B cell (primary cell): ENCODE measurements at regions not wholly inside any gene's neighbourhood (a gene's known extent, or its start where the extent isn't known, plus 50 kb on each side); places are given as distances from the start of the nearest gene placed in this dataset.

Experiments used
- ATAC-seq: fragments of 200-7000 bp; cut with Tn5 transposase; one replicate; pipeline ENCODE4 v1.10.0; 2021; ENCODE audit warnings: low read depth, mild to moderate bottlenecking, moderate number of reproducible peaks, moderate library complexity
- CTCF ChIA-PET: fragments of 350-600 bp; sonication (Branson Sonifier 250); formaldehyde crosslinking; loops from one replicate; lab custom pipeline; 2021; ENCODE audit warnings: antibody characterized with exemption, inconsistent platforms; lab: Charles Lee
- POLR2A ChIA-PET: fragments of 350-600 bp; sonication (Branson Sonifier 250); formaldehyde crosslinking; loops from one replicate; lab custom pipeline; 2021; ENCODE audit warnings: antibody characterized with exemption; lab: Charles Lee
- DNase-seq: peaks from one replicate; pipeline ENCODE4 v3.0.0; 2013
- H2AFZ ChIP-seq: 2 replicates; pipeline ENCODE4 v1.6.1; 2012; ENCODE audit warnings: mild to moderate bottlenecking, low read depth, low read length; ENCODE audit not compliant: insufficient read depth, poor library complexity, severe bottlenecking
- H3K27ac ChIP-seq, 2 donors: 1 replicate in 1 of 2; 2 replicates in 1 of 2; pipeline ENCODE4 v1.5.1; 2012 to 2013; ENCODE audit warnings: low read length in 2 of 2, mild to moderate bottlenecking in 2 of 2, moderate library complexity in 1 of 2
- H3K27me3 ChIP-seq, 4 experiments: fragments of 200-600 bp in 1 of 4; sonication (generic) in 1 of 4; replicated peaks in 1 of 4; 1 replicate in 2 of 4; 2 replicates in 2 of 4; pipeline versions ENCODE4 v1.6.1 to v1.7.0; 2013 to 2016; ENCODE audit warnings: low read length in 3 of 4, mild to moderate bottlenecking in 2 of 4, mixed read lengths in 1 of 4, moderate library complexity in 1 of 4; ENCODE audit not compliant: insufficient read depth in 4 of 4, control insufficient read depth in 3 of 4; ENCODE audit errors: control extremely low read depth in 1 of 4
- H3K36me3 ChIP-seq, 2 experiments: replicated peaks in 1 of 2; 1 replicate in 1 of 2; 2 replicates in 1 of 2; pipeline versions ENCODE4 v1.6.1 to v1.7.1; 2013; ENCODE audit warnings: low read length in 1 of 2; ENCODE audit not compliant: insufficient read depth in 2 of 2, control insufficient read depth in 1 of 2; ENCODE audit errors: control extremely low read depth in 1 of 2, extremely low read depth in 1 of 2
- H3K4me1 ChIP-seq, 2 donors: fragments of 200-600 bp in 1 of 2; sonication (generic) in 1 of 2; 1 replicate in 1 of 2; 2 replicates in 1 of 2; pipeline versions ENCODE4 v1.5.1 to v1.6.1; 2013 to 2017; ENCODE audit warnings: low read length in 2 of 2; ENCODE audit not compliant: control insufficient read depth in 2 of 2, insufficient read depth in 2 of 2
- H3K4me2 ChIP-seq: replicated peaks from 2 replicates; pipeline ENCODE3; 2012; ENCODE audit warnings: mild to moderate bottlenecking, low read depth, low read length; ENCODE audit not compliant: poor library complexity, severe bottlenecking
- H3K4me3 ChIP-seq, 5 experiments: fragments of 200-600 bp in 1 of 5; sonication (generic) in 1 of 5; 1 replicate in 3 of 5; 2 replicates in 2 of 5; pipeline versions ENCODE4 v1.5.1 to v1.7.0; 2011 to 2016; ENCODE audit warnings: low read length in 4 of 5, mild to moderate bottlenecking in 4 of 5, low read depth in 2 of 5, control low read depth in 1 of 5, moderate library complexity in 1 of 5; ENCODE audit not compliant: insufficient read depth in 1 of 5; ENCODE audit errors: control extremely low read depth in 1 of 5, extremely low read depth in 1 of 5
- H3K79me2 ChIP-seq: fragments of 200-600 bp; sonication (generic); one replicate; pipeline ENCODE4 v1.6.0; 2016; ENCODE audit warnings: low read length; ENCODE audit not compliant: control insufficient read depth, insufficient read depth
- H3K9ac ChIP-seq: fragments of 200-600 bp; sonication (generic); 2 replicates; pipeline ENCODE4 v1.6.1; 2017; ENCODE audit warnings: mild to moderate bottlenecking, low read length, moderate library complexity
- H3K9me3 ChIP-seq, 3 donors: one replicate each; pipeline versions ENCODE4 v1.6.1 to v1.7.1; 2013; ENCODE audit warnings: low read length in 2 of 3; ENCODE audit not compliant: control insufficient read depth in 2 of 3, insufficient read depth in 1 of 3; ENCODE audit errors: control extremely low read depth in 1 of 3
- H4K20me1 ChIP-seq: 2 replicates; pipeline ENCODE4 v1.6.0; 2012; ENCODE audit warnings: mild to moderate bottlenecking, low read length; ENCODE audit not compliant: insufficient read depth, control insufficient read depth, poor library complexity, severe bottlenecking
- H3K27ac Mint-ChIP-seq: one replicate; pipeline ENCODE4 v1.8.0; 2021; ENCODE audit warnings: mixed read lengths
- H3K27me3 Mint-ChIP-seq: one replicate; pipeline ENCODE4 v1.8.0; 2021; ENCODE audit warnings: mixed read lengths
- H3K4me1 Mint-ChIP-seq: one replicate; pipeline ENCODE4 v1.8.0; 2021; ENCODE audit warnings: mixed read lengths
- H3K4me3 Mint-ChIP-seq: one replicate; pipeline ENCODE4 v1.8.0; 2021; ENCODE audit warnings: mixed read lengths
- H3K9me3 Mint-ChIP-seq: one replicate; pipeline ENCODE4 v1.8.0; 2022; ENCODE audit warnings: mixed read lengths; ENCODE audit not compliant: insufficient read depth
- EZH2 ChIP-seq: IDR thresholded peaks from 2 replicates; pipeline ENCODE4 v1.6.1; 2012; ENCODE audit warnings: borderline replicate concordance, low read depth, mild to moderate bottlenecking, moderate library complexity, low read length; ENCODE audit not compliant: insufficient read depth, poor library complexity, severe bottlenecking
- WGBS: methylation state at CpG from one replicate; pipeline ENCODE4 v1.1.5; 2013; ENCODE audit warnings: missing lambda C conversion rate; ENCODE audit not compliant: insufficient coverage; 5-methylcytosine and 5-hydroxymethylcytosine counted together
- intact Hi-C: fragments of 100-400 bp; cut with micrococcal nuclease; formaldehyde crosslinking; loops from one replicate; pipeline ENCODE4 v1.10.0; 2022
- TF ChIP-seq, protein P1 (sequence below): fragments of 200-600 bp; IDR thresholded peaks from one replicate; pipeline ENCODE4 v1.8.0; 2022; ENCODE audit warnings: antibody characterized with exemption, mild to moderate bottlenecking

DNA sequence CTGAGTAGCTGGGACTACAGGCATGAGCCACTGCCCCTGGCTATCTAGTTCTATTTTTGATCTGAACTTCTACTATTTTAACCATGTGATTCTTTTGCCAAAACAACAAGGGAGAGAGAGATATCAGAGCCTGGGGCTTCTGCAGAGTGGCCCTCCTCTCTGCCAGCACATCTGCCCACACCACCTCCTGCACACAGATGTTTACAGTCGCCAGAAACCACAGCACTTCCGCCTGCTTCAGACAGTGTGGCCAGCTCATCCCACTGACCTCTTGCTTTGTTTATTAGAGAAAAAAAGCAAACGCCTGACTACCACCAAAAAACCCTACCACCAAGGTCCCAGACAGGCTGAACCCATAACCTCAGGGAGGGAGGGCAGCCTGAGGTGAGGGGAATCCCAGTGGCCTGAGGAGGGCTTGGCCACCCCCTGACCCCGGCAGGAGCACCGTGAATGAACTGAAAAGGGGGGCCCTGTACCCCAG lies 85.9 kb upstream of the ABHD2 start:
- CTCF ChIA-PET, result no interaction called here
- no peak for TF ChIP-seq EZH2
- TF ChIP-seq, protein P1, sequence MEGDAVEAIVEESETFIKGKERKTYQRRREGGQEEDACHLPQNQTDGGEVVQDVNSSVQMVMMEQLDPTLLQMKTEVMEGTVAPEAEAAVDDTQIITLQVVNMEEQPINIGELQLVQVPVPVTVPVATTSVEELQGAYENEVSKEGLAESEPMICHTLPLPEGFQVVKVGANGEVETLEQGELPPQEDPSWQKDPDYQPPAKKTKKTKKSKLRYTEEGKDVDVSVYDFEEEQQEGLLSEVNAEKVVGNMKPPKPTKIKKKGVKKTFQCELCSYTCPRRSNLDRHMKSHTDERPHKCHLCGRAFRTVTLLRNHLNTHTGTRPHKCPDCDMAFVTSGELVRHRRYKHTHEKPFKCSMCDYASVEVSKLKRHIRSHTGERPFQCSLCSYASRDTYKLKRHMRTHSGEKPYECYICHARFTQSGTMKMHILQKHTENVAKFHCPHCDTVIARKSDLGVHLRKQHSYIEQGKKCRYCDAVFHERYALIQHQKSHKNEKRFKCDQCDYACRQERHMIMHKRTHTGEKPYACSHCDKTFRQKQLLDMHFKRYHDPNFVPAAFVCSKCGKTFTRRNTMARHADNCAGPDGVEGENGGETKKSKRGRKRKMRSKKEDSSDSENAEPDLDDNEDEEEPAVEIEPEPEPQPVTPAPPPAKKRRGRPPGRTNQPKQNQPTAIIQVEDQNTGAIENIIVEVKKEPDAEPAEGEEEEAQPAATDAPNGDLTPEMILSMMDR, result no peak
- no peak for DNase-seq
- no peaks in the 10 kb centered on the region for H3K9me3 ChIP-seq
- peaks cover 0 to 7% (median 0%) of the 10 kb centered on the region in 4 experiments for H3K27me3 ChIP-seq
- Mint-ChIP-seq H3K4me1 (peaks cover 4% of the 10 kb centered on the region), H3K27me3 (peaks cover 38% of the 10 kb centered on the region), H3K4me3 (no peak overlapping the region), H3K27ac (no peak overlapping the region), H3K9me3 (no peaks in the 10 kb centered on the region)
- no peak overlapping the region for H2AFZ ChIP-seq
- H3K4me1 ChIP-seq, result no peaks in the 10 kb centered on the region
- no peak for ATAC-seq
- H3K79me2 ChIP-seq, result no peaks in the 10 kb centered on the region
- no peak overlapping the region for H3K9ac ChIP-seq
- no peaks in the 10 kb centered on the region for H3K36me3 ChIP-seq
- no peak overlapping the region for H3K4me2 ChIP-seq
- no peaks in the 10 kb centered on the region for H4K20me1 ChIP-seq
- intact Hi-C loops, result no loop called here
- no peak overlapping the region for H3K27ac ChIP-seq
- WGBS, result 16% methylated on average over 4 of the region's 5 CpGs
- no peak overlapping the region for H3K4me3 ChIP-seq
- POLR2A ChIA-PET, result no interaction called here

DNA sequence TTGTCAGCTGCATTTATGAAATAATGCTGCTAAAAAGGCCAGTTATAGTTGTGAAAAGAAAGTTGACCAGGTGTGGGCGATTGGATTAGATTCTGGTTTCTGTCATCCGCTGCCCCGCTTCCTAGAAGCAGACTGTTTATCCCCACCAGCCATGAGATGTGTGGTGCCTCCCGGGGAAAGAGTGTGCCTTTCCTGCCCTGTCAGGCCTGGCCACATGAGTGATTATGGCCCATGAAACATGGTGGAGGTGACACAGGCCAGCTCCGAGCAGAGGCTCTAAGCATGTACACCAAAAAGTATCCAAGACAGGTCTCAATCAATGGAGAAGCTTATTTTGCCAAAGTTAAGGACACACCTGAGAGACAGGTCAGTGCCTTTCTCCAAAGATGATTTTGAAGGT lies 85.4 kb upstream of the ABHD2 start:
- no peaks in the 10 kb centered on the region for H4K20me1 ChIP-seq
- peaks cover 0 to 3% (median 0%) of the 10 kb centered on the region in 4 experiments for H3K27me3 ChIP-seq
- ChIA-PET POLR2A (no interaction called here), CTCF (interaction anchor here (0.6 kb wide), 1 partner anchor 1695 kb away, joined by 4 read pairs; no protein-coding TSS in a partner anchor)
- ATAC-seq (no peak), DNase-seq (no peak)
- no peaks in the 10 kb centered on the region for H3K36me3 ChIP-seq
- H3K4me1 ChIP-seq, result no peaks in the 10 kb centered on the region
- H3K4me1 Mint-ChIP-seq, result peaks cover 4% of the 10 kb centered on the region
- H3K9me3 Mint-ChIP-seq, result no peaks in the 10 kb centered on the region
- no peak overlapping the region for H2AFZ ChIP-seq
- no peak overlapping the region for H3K27ac ChIP-seq
- H3K4me2 ChIP-seq, result no peak overlapping the region
- peaks cover 36% of the 10 kb centered on the region for H3K27me3 Mint-ChIP-seq
- 71% methylated on average over 5 of the region's 5 CpGs for WGBS
- intact Hi-C loops, result no loop called here
- no peak for TF ChIP-seq EZH2
- TF ChIP-seq, protein P1, result no peak
- no peaks in the 10 kb centered on the region for H3K79me2 ChIP-seq
- no peaks in the 10 kb centered on the region for H3K9me3 ChIP-seq
- no peak overlapping the region for H3K9ac ChIP-seq
- H3K27ac Mint-ChIP-seq, result no peak overlapping the region
- no peak overlapping the region for H3K4me3 ChIP-seq
- H3K4me3 Mint-ChIP-seq, result no peak overlapping the region
